K562 (cell line): ENCODE measurements at regions not wholly inside any gene's neighbourhood (a gene's known extent, or its start where the extent isn't known, plus 50 kb on each side); places are given as distances from the start of the nearest gene placed in this dataset.

Experiments used
- ATAC-seq: fragments of 200-7000 bp; cut with Tn5 transposase; 3 replicates; pipeline ENCODE4 v1.9.1; 2020; ENCODE audit warnings: moderate library complexity
- BruUV-seq: library from RNA; stranded (reverse); fragments of 400-500 nt; replicated peaks from 2 replicates; lab custom pipeline; 2021; lab: Mats Ljungman, UMichigan
- CTCF ChIA-PET: fragments of 300-600 bp; formaldehyde crosslinking; extraction: SDS; loops from one replicate; lab custom pipeline; 2021; ENCODE audit warnings: low intra/inter-chr PET ratio; lab: Yijun Ruan, JAX
- POLR2A ChIA-PET: fragments of 300-600, 350-650 bp; sonication (Branson Sonifier 250); formaldehyde crosslinking; extraction: SDS; loops from one replicate; lab custom pipeline; 2021; ENCODE audit warnings: antibody characterized with exemption, inconsistent platforms; lab: Yijun Ruan, JAX
- DNase-seq, 4 experiments: peaks; one replicate each; pipeline versions ENCODE4 v3.0.0 to v3.0.0-alpha.2; 2011 to 2018; ENCODE audit warnings: low spot score in 3 of 4, mixed read lengths in 3 of 4; ENCODE audit errors: extremely low read depth in 1 of 4
- FAIRE-seq: peaks from 2 replicates; lab custom pipeline; 2011; peaks lifted over from hg19 to GRCh38; lab: Jason Lieb, UNC
- H2AFZ ChIP-seq: 2 replicates; pipeline ENCODE4 v1.6.0; 2011; ENCODE audit warnings: low read depth, low read length, control low read depth, inconsistent platforms
- H3K27ac ChIP-seq: fragments of 200-600 bp; 3 replicates; pipeline ENCODE4 v1.8.0; 2011; ENCODE audit warnings: low read depth, mild to moderate bottlenecking, control low read depth, inconsistent platforms, low read length, moderate library complexity, mixed read lengths; ENCODE audit errors: extremely low read depth
- H3K27me3 ChIP-seq, 2 experiments: fragments of 300-600 bp in 1 of 2; 2 replicates in 1 of 2; 3 replicates in 1 of 2; pipeline versions ENCODE4 v1.6.0 to v1.8.0; 2011; ENCODE audit warnings: inconsistent platforms in 2 of 2, low read length in 2 of 2, mild to moderate bottlenecking in 1 of 2, mixed read lengths in 1 of 2, moderate library complexity in 1 of 2; ENCODE audit not compliant: control insufficient read depth in 2 of 2, insufficient read depth in 2 of 2
- H3K36me3 ChIP-seq: fragments of 300-600 bp; 3 replicates; pipeline ENCODE4 v1.8.0; 2011; ENCODE audit warnings: mild to moderate bottlenecking, low read length, inconsistent platforms; ENCODE audit not compliant: control insufficient read depth, insufficient read depth
- H3K4me1 ChIP-seq, 2 experiments: fragments of 200-600 bp in 1 of 2; replicated peaks in 1 of 2; 2 replicates in 1 of 2; 3 replicates in 1 of 2; pipeline versions ENCODE4 v1.5.1 to v1.8.0; 2011; ENCODE audit warnings: inconsistent platforms in 2 of 2, low read length in 2 of 2, mild to moderate bottlenecking in 1 of 2, mixed read lengths in 1 of 2, moderate library complexity in 1 of 2; ENCODE audit not compliant: control insufficient read depth in 2 of 2, insufficient read depth in 2 of 2
- H3K4me2 ChIP-seq: 2 replicates; pipeline ENCODE4 v1.6.1; 2011; ENCODE audit warnings: low read length, control low read depth, inconsistent platforms, mixed read lengths; ENCODE audit not compliant: insufficient read depth
- H3K4me3 ChIP-seq: fragments of 200-600 bp; sonication (generic), shearing (Covaris generic); 2 replicates; pipeline ENCODE4 v1.5.1; 2016; ENCODE audit warnings: control low read depth, inconsistent platforms
- H3K79me2 ChIP-seq: fragments of 200-600 bp; 3 replicates; pipeline ENCODE4 v1.8.0; 2011; ENCODE audit warnings: low read length, inconsistent platforms; ENCODE audit not compliant: control insufficient read depth, insufficient read depth
- H3K9ac ChIP-seq, 2 experiments: 2 replicates each; pipeline versions ENCODE4 v1.6.0 to v1.6.1; 2011; ENCODE audit warnings: low read depth in 2 of 2, low read length in 2 of 2, control low read depth in 1 of 2, inconsistent platforms in 1 of 2, mild to moderate bottlenecking in 1 of 2, mixed read lengths in 1 of 2; ENCODE audit not compliant: insufficient read depth in 1 of 2
- H3K9me1 ChIP-seq: one replicate; pipeline ENCODE4 v1.6.0; 2011; ENCODE audit warnings: inconsistent platforms, mild to moderate bottlenecking, low read length, moderate library complexity; ENCODE audit not compliant: control insufficient read depth, insufficient read depth
- H3K9me3 ChIP-seq: replicated peaks from 2 replicates; pipeline ENCODE4 v1.5.1; 2011; ENCODE audit warnings: low read depth, low read length, inconsistent platforms; ENCODE audit not compliant: control insufficient read depth, insufficient read depth
- H4K20me1 ChIP-seq: replicated peaks from 2 replicates; pipeline ENCODE4 v1.6.1; 2011; ENCODE audit warnings: low read length, inconsistent platforms, mixed read lengths; ENCODE audit not compliant: control insufficient read depth, insufficient read depth
- FOXA1 ChIP-seq: fragments of 450-650 bp; IDR thresholded peaks from 2 replicates; pipeline ENCODE4 v1.6.1; 2016; ENCODE audit warnings: mild to moderate bottlenecking, borderline replicate concordance
- HDAC8 ChIP-seq: fragments of 450-650 bp; IDR thresholded peaks from 2 replicates; pipeline ENCODE4 v1.6.1; 2016; ENCODE audit warnings: mild to moderate bottlenecking, missing genetic modification characterization, moderate library complexity, missing compliant biosample characterization
- NFATC3 ChIP-seq: fragments of 450-650 bp; IDR thresholded peaks from 2 replicates; pipeline ENCODE4 v1.6.1; 2017; ENCODE audit warnings: mild to moderate bottlenecking
- PHF20 ChIP-seq: fragments of 450-650 bp; IDR thresholded peaks from 2 replicates; pipeline ENCODE4 v1.6.1; 2018; ENCODE audit not compliant: partially characterized antibody
- ZNF311 ChIP-seq: fragments of 250-450 bp; sonication (Bioruptor Pico); IDR thresholded peaks from 2 replicates; pipeline ENCODE4 v1.4.0; 2020; ENCODE audit warnings: mild to moderate bottlenecking, moderate library complexity
- ZNF79 ChIP-seq: fragments of 250-450 bp; sonication (Bioruptor Pico); IDR thresholded peaks from 2 replicates; pipeline ENCODE4 v1.4.0; 2020; ENCODE audit warnings: low read depth, mild to moderate bottlenecking, moderate library complexity
- WGBS: fragments of 100-300 bp; shearing (Covaris generic); methylation state at CpG from one replicate; pipeline ENCODE4 v1.1.6; 2016; ENCODE audit warnings: low coverage, mixed read lengths; ENCODE audit not compliant: insufficient coverage; ENCODE audit errors: missing lambda C conversion rate; 5-methylcytosine and 5-hydroxymethylcytosine counted together
- in situ Hi-C: fragments of 300-500 bp; cut with MboI; formaldehyde crosslinking; loops from 4 replicates; pipeline ENCODE4 v1.15.0; 2018; ENCODE audit warnings: inconsistent platforms, mixed read lengths
- intact Hi-C: fragments of 100-400 bp; cut with micrococcal nuclease; formaldehyde crosslinking; loops from 2 replicates; pipeline ENCODE4 v1.14.2; 2022

- TF ChIP-seq PHF20: no peak
Observed at GRCh38 chr4:180550106-180550505, 1693.1 kb upstream of the TENM3 start (continued).

- H3K27me3 ChIP-seq: no peaks in the 10 kb centered on the region
- H2AFZ ChIP-seq: no peak overlapping the region
- FAIRE-seq (no peak), ATAC-seq (no peak), DNase-seq (no peak)
- H3K36me3 ChIP-seq: no peaks in the 10 kb centered on the region
- TF ChIP-seq FOXA1 (no peak), ZNF79 (no peak)
- CTCF ChIA-PET: no interaction called here
- no peak overlapping the region for H3K4me3 ChIP-seq
- BruUV-seq: no TSS peak
- in situ Hi-C loops: no loop called here
- no peaks in the 10 kb centered on the region; the same call in 1 of the 2 replicates for H3K9me3 ChIP-seq
- no peaks in the 10 kb centered on the region for H4K20me1 ChIP-seq
- POLR2A ChIA-PET: no interaction called here
- H3K27ac ChIP-seq: no peak overlapping the region
- no peaks in the 10 kb centered on the region for H3K79me2 ChIP-seq
- 0% methylated on average over 3 of the region's 3 CpGs for WGBS
- no peaks in the 10 kb centered on the region for H3K9me1 ChIP-seq
- intact Hi-C loops: no loop called here
- no peaks in the 10 kb centered on the region for H3K4me1 ChIP-seq
- H3K9ac ChIP-seq: no peak overlapping the region
- H3K4me2 ChIP-seq: no peak overlapping the region
Observed at GRCh38 chr4:180557348-180557747, 1685.9 kb upstream of the TENM3 start.

GRCh38 chr4:180557950-180558349 lies 1685.3 kb upstream of the TENM3 start:
- no peak overlapping the region for H3K4me3 ChIP-seq
- H3K9me1 ChIP-seq: no peaks in the 10 kb centered on the region
- 0% methylated on average over 4 of the region's 4 CpGs for WGBS
- no peaks in the 10 kb centered on the region for H4K20me1 ChIP-seq
- ATAC-seq (no peak), DNase-seq (no peak), FAIRE-seq (no peak)
- no peaks in the 10 kb centered on the region; the same call in 1 of the 2 replicates for H3K9me3 ChIP-seq
- H3K27ac ChIP-seq: no peak overlapping the region
- intact Hi-C loops (no loop called here), in situ Hi-C loops (no loop called here)
- no peak overlapping the region for H2AFZ ChIP-seq
- no peak overlapping the region for H3K4me2 ChIP-seq
- TF ChIP-seq ZNF311 (CRISPR knock-in tag) (no peak), HDAC8 (no peak), NFATC3 (no peak)
- POLR2A ChIA-PET: no interaction called here
- H3K9ac ChIP-seq: no peak overlapping the region
- no TSS peak for BruUV-seq
- no peaks in the 10 kb centered on the region for H3K27me3 ChIP-seq
- no peaks in the 10 kb centered on the region for H3K4me1 ChIP-seq
- CTCF ChIA-PET: no interaction called here
- no peaks in the 10 kb centered on the region for H3K36me3 ChIP-seq
- no peaks in the 10 kb centered on the region for H3K79me2 ChIP-seq
